ENCODE measurements at regions not wholly inside any gene's neighbourhood (a gene's known extent, or its start where the extent isn't known, plus 50 kb on each side); places are given as distances from the start of the nearest gene placed in this dataset.
"Not testable (repeated sequence)": the region's sequence is repeated elsewhere in the genome, so short reads cannot be mapped to it uniquely, and the experiment has no call there.

DNA sequence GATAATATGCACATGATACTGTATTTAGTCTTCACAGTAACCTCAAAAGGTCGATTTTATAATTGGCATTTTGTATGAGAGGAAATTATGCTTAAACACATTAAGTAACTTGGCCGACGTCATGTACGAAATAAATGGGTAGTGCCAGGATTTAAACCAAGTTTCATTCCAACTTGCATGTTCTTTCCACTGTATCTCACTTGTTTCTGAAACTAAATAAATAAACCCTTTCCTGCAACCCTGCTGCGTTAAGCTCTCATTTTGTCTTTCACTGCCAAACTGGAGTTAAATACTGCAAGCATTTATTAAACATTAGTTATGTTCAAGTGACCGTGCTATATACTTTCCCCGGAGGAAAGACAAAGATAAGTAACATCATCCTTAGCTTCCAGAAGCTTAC, 293.9 kb upstream of the PRKD1 start:
- DNase-seq (ENCODE audit: low spot score) = no peak

DNA sequence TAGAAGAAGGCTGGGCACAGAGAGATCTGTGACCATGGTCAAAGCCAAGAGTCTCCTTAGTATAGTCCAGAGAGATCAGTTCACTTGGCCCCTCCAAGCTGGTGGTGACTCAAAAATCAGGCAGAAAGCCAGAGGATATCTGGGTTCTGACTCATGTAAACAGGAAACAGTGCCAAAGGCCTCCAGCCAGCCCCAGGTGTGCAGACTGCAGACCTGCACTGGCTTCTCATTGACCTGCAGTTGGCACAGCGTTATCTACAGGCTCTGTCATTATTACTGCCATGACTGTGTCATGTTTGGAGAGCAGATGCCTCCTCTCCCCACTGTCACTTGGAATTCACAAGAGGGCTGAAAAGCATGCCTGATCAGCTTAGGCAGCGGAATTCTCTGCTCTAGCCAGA, 295.7 kb upstream of the PRKD1 start:
- no peak for DNase-seq (ENCODE audit: low spot score)

GRCh38 chr14:30223966-30224365, 296.3 kb upstream of the PRKD1 start:
- no peak for DNase-seq (ENCODE audit: low spot score)

GRCh38 chr14:30225176-30225575, 297.5 kb upstream of the PRKD1 start:
- DNase-seq (ENCODE audit: low spot score) = no peak

GRCh38 chr14:30227436-30227835, 299.8 kb upstream of the PRKD1 start:
- no peak for DNase-seq (ENCODE audit: low spot score)

DNA sequence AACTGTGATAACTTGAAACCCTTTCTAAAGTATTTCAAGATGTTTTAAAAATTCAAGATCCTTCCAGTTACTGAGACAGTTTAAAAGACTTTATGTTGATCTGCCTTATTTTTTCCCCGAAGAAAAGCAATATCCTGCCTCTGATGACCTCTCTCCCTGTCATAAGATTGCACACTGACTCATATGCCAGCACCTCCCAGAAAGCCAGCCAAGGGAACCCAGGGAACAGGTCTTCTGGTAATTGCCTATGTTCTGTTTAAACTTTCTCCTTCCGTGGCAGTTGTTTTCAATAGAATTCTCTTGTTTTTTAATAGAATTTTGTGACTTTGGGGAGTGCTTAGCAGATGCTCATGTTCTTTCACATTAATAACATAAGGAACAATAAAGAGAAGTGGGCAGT, 300.2 kb upstream of the PRKD1 start:
- DNase-seq (ENCODE audit: low spot score) = no peak

DNA sequence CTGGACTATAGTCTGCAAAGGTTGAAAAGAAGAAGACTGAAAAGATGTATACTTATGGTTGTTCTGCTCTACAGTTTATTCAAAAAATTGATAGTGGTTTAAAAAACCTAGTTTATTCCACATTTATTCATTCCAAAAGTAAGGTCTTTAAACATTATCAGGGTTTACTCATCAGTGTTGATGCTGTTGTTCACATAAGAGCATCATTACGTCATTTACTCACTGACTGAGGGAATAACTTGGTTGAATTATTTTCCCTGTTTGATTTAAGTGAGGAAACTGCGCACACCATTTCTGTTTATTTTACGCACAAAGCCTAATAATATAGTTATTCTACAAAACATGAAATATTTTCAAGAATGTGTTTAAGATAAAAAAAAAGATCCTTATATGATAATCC, 303.1 kb upstream of the PRKD1 start:
- DNase-seq (ENCODE audit: low spot score) = no peak

- no peak for DNase-seq (ENCODE audit: low spot score)
Observed at GRCh38 chr14:30234966-30235365, 307.3 kb upstream of the PRKD1 start.

DNA sequence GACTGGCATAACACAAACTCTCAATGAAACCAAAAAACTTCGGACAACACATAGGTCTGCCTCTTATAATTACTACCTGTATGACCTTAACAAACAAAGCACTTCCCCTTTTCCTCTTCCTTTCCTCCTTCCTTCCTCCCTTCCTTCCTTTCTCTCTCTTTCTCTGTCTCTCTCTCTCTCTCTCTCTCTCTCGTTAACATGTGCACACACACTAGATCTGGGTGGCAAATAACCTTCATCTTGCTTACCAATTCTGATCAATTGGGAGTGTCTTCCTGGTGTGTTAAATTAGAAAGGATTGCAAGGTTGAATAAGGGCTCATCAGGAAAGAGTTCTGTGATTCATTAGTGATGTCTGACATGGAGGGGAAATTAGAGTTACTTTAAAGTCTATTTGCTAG, 307.8 kb upstream of the PRKD1 start:
- no peak for DNase-seq (ENCODE audit: low spot score)

- DNase-seq (ENCODE audit: low spot score) = no peak
Observed at GRCh38 chr14:30238936-30239335, 311.3 kb upstream of the PRKD1 start.

GRCh38 chr14:30240018-30240417, 312.4 kb upstream of the PRKD1 start:
- DNase-seq (ENCODE audit: low spot score) = no peak

DNA sequence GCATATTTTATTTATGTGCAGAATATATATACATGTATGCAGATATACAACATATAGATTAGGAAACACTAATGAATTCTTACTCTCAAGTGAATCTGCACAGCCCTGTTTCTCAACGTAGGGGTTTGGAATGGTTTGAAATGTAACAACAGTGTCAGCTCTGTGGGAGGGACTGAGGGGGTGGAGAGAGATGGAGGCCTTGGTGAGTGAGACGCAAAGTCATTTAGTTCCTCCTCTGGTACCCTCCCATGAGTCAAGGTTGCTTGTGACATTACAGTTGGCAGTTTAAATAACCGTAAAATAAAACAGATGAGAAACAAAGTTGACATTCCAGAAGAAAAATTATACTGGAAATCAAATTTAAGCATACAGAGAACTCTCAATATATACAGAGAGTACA, 313.0 kb upstream of the PRKD1 start:
- DNase-seq (ENCODE audit: low spot score) = no peak

GRCh38 chr14:30242744-30243143, 315.1 kb upstream of the PRKD1 start:
- no peak for DNase-seq (ENCODE audit: low spot score)

GRCh38 chr14:30243207-30243606, 315.6 kb upstream of the PRKD1 start:
- no peak for DNase-seq (ENCODE audit: low spot score)

DNA sequence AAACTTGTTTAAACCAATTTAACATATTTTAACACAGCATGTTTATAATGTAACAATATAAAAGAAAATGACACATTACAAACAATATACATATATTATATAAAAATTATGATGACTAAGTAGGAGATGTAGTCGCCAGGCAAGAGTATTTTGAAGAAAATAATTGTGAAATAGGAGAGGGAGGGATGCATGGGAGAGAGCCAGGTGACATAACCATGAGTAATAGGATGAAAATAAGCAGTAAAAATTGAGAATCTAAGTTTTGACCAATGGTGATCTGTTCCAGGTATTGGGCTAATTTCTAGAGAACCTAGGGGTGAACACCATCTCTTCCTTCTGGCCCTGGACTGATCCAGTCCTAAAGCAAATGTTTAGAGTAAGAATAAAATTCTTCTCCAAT, 315.2 kb upstream of the G2E3 start:
- no peak for DNase-seq (ENCODE audit: low spot score)

DNA sequence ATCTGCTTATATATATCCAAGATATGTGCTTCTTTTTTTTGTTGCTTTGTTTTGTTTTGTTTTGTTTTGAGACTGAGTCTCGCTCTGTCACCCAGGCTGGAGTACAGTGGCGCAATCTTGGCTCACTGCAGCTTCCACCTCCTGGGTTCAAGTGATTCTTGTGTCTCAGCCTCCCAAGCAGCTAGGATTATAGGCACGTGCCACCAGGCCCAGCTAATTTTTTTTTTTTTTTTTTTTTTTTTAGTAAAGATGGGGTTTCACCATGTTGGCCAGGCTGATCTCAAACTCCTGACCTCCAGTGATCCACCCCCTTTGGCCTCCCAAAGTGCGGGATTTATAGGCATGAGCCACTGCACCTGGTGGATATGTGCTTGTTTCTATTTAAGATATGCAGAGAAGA, 314.6 kb upstream of the G2E3 start:
- DNase-seq (ENCODE audit: low spot score) = not testable (repeated sequence)

GRCh38 chr14:30251017-30251416, 307.9 kb upstream of the G2E3 start:
- DNase-seq (ENCODE audit: low spot score) = no peak

DNA sequence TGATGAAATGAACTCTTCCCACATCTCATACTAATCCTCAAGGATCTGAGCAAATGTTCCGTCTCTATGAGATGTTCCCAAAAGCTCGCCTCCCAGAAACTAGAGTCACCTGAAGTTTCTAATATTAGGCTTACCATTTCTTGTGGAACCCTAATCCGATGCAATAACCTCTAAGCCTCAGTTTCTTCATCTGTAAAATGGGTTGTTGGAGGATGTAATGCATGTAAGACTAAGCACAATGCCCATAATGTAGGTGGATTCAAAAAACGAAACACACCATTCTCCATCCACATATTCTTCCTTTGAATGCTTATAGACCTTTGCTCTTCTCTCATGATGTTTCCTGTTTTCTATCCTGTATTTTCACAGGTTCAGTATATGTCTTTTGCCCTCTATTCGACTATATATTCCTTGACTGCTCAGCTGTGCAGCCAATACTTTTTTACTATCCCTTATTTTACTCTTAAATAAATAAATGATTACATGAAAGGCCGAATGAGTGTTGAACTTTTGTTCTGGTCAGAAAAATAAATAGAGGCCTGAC, 307.3 kb upstream of the G2E3 start:
- no peak for DNase-seq (ENCODE audit: low spot score)

- DNase-seq (ENCODE audit: low spot score) = no peak
Observed at GRCh38 chr14:30252151-30252550, 306.8 kb upstream of the G2E3 start.

DNA sequence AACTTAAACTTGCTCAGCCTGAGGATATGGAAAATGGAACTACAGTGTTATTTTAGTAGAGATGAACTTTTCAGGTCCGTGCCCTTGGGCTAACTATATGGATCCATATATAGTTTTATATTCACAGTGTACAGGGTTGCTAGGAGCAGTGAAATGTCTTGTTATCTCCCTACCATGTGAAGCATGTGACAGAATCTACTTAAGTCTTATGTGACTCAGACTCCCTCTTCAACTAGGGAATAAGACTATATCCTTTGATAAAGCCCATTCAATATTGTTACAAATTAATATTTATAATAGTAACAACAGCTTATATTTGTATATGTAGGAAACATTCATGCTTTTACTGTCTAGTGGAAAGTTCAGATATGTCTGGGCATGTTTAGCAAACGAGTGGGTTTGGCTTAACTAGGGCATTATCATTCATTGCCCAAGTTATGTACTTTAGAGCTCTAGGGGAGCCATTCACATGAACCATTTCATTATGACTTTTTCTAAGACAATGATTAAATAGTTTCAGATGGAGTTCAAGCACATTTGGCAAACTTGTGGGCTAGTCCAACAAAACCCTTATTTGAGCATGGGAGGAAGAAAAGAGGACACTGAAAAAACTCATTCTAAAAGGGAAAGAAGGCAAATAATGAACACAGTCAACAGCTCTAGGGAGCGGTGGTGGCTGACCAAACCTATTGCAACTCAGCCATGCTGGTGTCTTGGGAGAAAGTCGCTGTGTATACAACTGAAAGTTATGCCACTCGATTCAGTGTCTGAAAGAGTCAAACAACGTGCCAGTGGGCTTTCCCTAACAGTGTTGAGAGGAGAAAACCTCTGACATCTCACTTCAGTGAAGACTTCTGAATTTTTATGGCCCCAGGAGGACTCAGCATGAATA, 305.9 kb upstream of the G2E3 start:
- DNase-seq (ENCODE audit: low spot score) = no peak

- no peak for DNase-seq (ENCODE audit: low spot score)
Observed at GRCh38 chr14:30256627-30257026, 302.3 kb upstream of the G2E3 start.

DNA sequence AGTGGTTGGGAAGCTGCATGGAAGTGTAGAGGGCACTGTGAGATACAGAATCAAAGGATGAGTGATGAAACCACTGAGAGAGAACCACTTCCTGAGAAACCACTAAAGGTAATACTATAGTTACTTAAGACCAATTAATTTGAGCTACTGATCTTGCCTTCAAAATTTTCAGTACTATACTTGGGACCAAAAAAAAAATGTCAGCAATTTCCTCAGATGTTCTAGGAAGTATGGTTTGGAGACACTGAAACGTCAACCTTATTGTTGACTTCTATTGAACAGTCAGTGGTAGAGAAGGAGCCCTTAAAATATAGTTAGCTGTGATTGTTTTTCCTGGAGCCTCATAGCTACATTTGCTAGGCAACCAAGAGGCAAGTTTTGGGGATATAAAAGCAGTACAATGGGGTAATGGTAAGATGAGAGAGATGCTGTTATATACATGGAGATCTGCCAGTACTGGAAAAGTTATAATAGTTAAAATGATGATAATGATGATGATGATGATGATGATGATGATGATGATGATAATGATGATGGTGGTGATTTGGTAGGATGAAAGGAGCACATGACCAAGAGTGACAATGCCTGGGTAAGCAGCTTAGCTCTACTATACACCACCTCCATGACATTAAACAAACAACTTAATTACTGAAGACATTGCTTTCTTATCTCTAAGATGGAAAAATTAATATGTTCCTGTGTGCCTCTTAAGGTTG, 300.9 kb upstream of the G2E3 start:
- no peak for DNase-seq (ENCODE audit: low spot score)

Data from left forelimb (tissue), 1 donor.